Endothelial cell of umbilical vein (primary cell): ENCODE measurements at regions not wholly inside any gene's neighbourhood (a gene's known extent, or its start where the extent isn't known, plus 50 kb on each side); places are given as distances from the start of the nearest gene placed in this dataset.

Source experiments
- CTCF ChIP-seq, 2 donors: IDR thresholded peaks; 1 replicate in 1 of 2; 2 replicates in 1 of 2; pipeline ENCODE4 v1.5.1; 2011; ENCODE audit warnings: low read length in 2 of 2, mild to moderate bottlenecking in 2 of 2, moderate library complexity in 2 of 2, control low read depth in 1 of 2, inconsistent platforms in 1 of 2, low read depth in 1 of 2; ENCODE audit not compliant: insufficient read depth in 1 of 2; ENCODE audit errors: extremely low read depth in 1 of 2
- EZH2 ChIP-seq: IDR thresholded peaks from 2 replicates; pipeline ENCODE4 v1.6.1; 2012; ENCODE audit warnings: borderline replicate concordance, low read depth, mild to moderate bottlenecking, moderate library complexity, low read length, inconsistent platforms; ENCODE audit not compliant: severe bottlenecking
- FOS ChIP-seq: IDR thresholded peaks from 2 replicates; pipeline ENCODE4 v1.6.1; 2011; ENCODE audit warnings: mild to moderate bottlenecking, low read length, moderate library complexity, borderline replicate concordance; ENCODE audit not compliant: insufficient read depth
- MAX ChIP-seq: IDR thresholded peaks from 2 replicates; pipeline ENCODE4 v1.6.1; 2011; ENCODE audit not compliant: insufficient read depth, insufficient read length
- POLR2A ChIP-seq: IDR thresholded peaks from 2 replicates; pipeline ENCODE4 v1.6.1; 2012; ENCODE audit warnings: low read depth, mild to moderate bottlenecking, control low read depth, low read length
- POLR2AphosphoS5 ChIP-seq: IDR thresholded peaks from 2 replicates; pipeline ENCODE4 v1.6.1; 2012; ENCODE audit warnings: low read depth, mild to moderate bottlenecking, control low read depth, low read length, moderate library complexity; ENCODE audit not compliant: insufficient read depth

GRCh38 chr21:15272591-15272990, 207.8 kb upstream of the NRIP1 start:
- TF ChIP-seq POLR2A: no peak
- no peak for TF ChIP-seq CTCF (IDR thresholded peaks at IDR 0.05; ENCODE audit: extremely low read depth in 1 of 2, insufficient read depth in 1 of 2, low read depth in 1 of 2, low read length in 2 of 2)
- TF ChIP-seq POLR2AphosphoS5: no peak
- TF ChIP-seq EZH2: no peak
- TF ChIP-seq MAX: no peak
- TF ChIP-seq FOS: no peak
